K562 (cell line): ENCODE measurements at regions not wholly inside any gene's neighbourhood (a gene's known extent, or its start where the extent isn't known, plus 50 kb on each side); places are given as distances from the start of the nearest gene placed in this dataset.
A peak's percentile ranks its signal among the peaks of the same experiment; 100 is the strongest.

Experiments used
- CBX3 ChIP-seq, 2 experiments: IDR thresholded peaks; 1 replicate in 1 of 2; 2 replicates in 1 of 2; pipeline ENCODE4 v1.6.1; 2012; ENCODE audit warnings: inconsistent platforms in 2 of 2, low read length in 2 of 2, borderline replicate concordance in 1 of 2, control low read depth in 1 of 2
- CHD2 ChIP-seq: IDR thresholded peaks from 2 replicates; pipeline ENCODE4 v1.6.1; 2011; ENCODE audit warnings: low read depth, low read length
- CTBP1 ChIP-seq: fragments of 450-650 bp; IDR thresholded peaks from 2 replicates; pipeline ENCODE4 v1.6.1; 2016; ENCODE audit warnings: borderline replicate concordance
- E2F1 ChIP-seq: sonication (generic); formaldehyde crosslinking; IDR thresholded peaks from 2 replicates; pipeline ENCODE4 v1.8.1; 2023; ENCODE audit warnings: mild to moderate bottlenecking, missing genetic modification reagents, moderate library complexity
- HDAC1 ChIP-seq, 2 experiments: fragments of 450-650 bp; IDR thresholded peaks; 2 replicates each; pipeline ENCODE4 v1.6.1; 2016 to 2017; ENCODE audit warnings: inconsistent platforms in 1 of 2, mild to moderate bottlenecking in 1 of 2, moderate library complexity in 1 of 2
- KLF16 ChIP-seq: IDR thresholded peaks from 2 replicates; pipeline ENCODE4 v1.6.1; 2016; ENCODE audit warnings: antibody characterized with exemption
- NR3C1 ChIP-seq: sonication (generic); formaldehyde crosslinking; IDR thresholded peaks from 2 replicates; pipeline ENCODE4 v1.8.1; 2022; ENCODE audit warnings: missing genetic modification reagents
- RBBP5 ChIP-seq: fragments of 200-600 bp; sonication (generic); IDR thresholded peaks from 2 replicates; pipeline ENCODE4 v1.6.1; 2012; ENCODE audit warnings: borderline replicate concordance, mild to moderate bottlenecking, low read length, control low read depth, inconsistent platforms; ENCODE audit not compliant: insufficient read depth, poor library complexity, severe bottlenecking
- SNIP1 ChIP-seq: fragments of 450-650 bp; IDR thresholded peaks from 2 replicates; pipeline ENCODE4 v1.7.1; 2017; ENCODE audit warnings: low read depth, mild to moderate bottlenecking
- STAT5B ChIP-seq: fragments of 250-450 bp; sonication (Bioruptor Pico); IDR thresholded peaks from 2 replicates; pipeline ENCODE4 v1.8.0; 2021; ENCODE audit warnings: mild to moderate bottlenecking, inconsistent platforms
- TRIM24 ChIP-seq, 2 experiments: fragments of 450-650 bp; IDR thresholded peaks; 2 replicates each; pipeline ENCODE4 v1.6.1; 2016
- ZNF175 ChIP-seq: fragments of 200-800 bp; sonication (Bioruptor generic); IDR thresholded peaks from 2 replicates; pipeline ENCODE4 v1.6.1; 2016; ENCODE audit warnings: low read depth, mild to moderate bottlenecking, missing genetic modification characterization, missing compliant biosample characterization
- ZNF384 ChIP-seq: IDR thresholded peaks from 2 replicates; pipeline ENCODE4 v1.6.1; 2012; ENCODE audit warnings: low read depth, low read length, improper control_type of control experiment
- ZNF609 ChIP-seq: sonication (generic); formaldehyde crosslinking; IDR thresholded peaks from 2 replicates; pipeline ENCODE4 v1.8.1; 2023; ENCODE audit warnings: missing genetic modification reagents, mild to moderate bottlenecking, borderline replicate concordance
- ZNF780A ChIP-seq: fragments of 250-450 bp; sonication (Bioruptor Pico); IDR thresholded peaks from 2 replicates; pipeline ENCODE4 v1.5.0; 2021; ENCODE audit warnings: mild to moderate bottlenecking
- ZSCAN32 ChIP-seq: fragments of 450-650 bp; formaldehyde crosslinking; IDR thresholded peaks from 2 replicates; pipeline ENCODE4 v1.4.0; 2020; ENCODE audit warnings: mild to moderate bottlenecking, moderate library complexity
- TF ChIP-seq, protein P1 (sequence below), 3 experiments: IDR thresholded peaks in 2 of 3; conservative IDR thresholded peaks in 1 of 3; 2 replicates each; pipeline ENCODE4 v1.5.1; 2011 to 2012; ENCODE audit warnings: low read length in 3 of 3, mild to moderate bottlenecking in 3 of 3, control low read depth in 2 of 3, improper control_type of control experiment in 1 of 3, inconsistent platforms in 1 of 3, low read depth in 1 of 3, mixed read lengths in 1 of 3, moderate library complexity in 1 of 3; ENCODE audit not compliant: insufficient read depth in 2 of 3
- TF ChIP-seq, protein P2 (sequence below), 2 experiments: fragments of 150-350 bp in 1 of 2; IDR thresholded peaks; 2 replicates each; pipeline ENCODE4 v1.6.1; 2012 to 2016; ENCODE audit warnings: low read depth in 2 of 2, low read length in 2 of 2, mild to moderate bottlenecking in 1 of 2, moderate library complexity in 1 of 2

GRCh38 chr2:16746833-16747232, 81.2 kb upstream of the CYRIA start (continued):
- TF ChIP-seq, protein P1, sequence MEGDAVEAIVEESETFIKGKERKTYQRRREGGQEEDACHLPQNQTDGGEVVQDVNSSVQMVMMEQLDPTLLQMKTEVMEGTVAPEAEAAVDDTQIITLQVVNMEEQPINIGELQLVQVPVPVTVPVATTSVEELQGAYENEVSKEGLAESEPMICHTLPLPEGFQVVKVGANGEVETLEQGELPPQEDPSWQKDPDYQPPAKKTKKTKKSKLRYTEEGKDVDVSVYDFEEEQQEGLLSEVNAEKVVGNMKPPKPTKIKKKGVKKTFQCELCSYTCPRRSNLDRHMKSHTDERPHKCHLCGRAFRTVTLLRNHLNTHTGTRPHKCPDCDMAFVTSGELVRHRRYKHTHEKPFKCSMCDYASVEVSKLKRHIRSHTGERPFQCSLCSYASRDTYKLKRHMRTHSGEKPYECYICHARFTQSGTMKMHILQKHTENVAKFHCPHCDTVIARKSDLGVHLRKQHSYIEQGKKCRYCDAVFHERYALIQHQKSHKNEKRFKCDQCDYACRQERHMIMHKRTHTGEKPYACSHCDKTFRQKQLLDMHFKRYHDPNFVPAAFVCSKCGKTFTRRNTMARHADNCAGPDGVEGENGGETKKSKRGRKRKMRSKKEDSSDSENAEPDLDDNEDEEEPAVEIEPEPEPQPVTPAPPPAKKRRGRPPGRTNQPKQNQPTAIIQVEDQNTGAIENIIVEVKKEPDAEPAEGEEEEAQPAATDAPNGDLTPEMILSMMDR (IDR thresholded peaks at IDR 0.05 in 2 of 3, conservative IDR thresholded peaks at IDR 0.05 in 1 of 3; ENCODE audit: insufficient read depth in 2 of 3, low read depth in 1 of 3, low read length in 3 of 3) = no peak
- TF ChIP-seq ZNF780A (CRISPR knock-in tag) (no peak), KLF16 (peak; percentile 75; the same call in 1 of the 2 replicates), ZNF384 (no peak), CBX3 (IDR thresholded peaks at IDR 0.05; ENCODE audit: borderline replicate concordance in 1 of 2, low read length in 2 of 2) (no peak), E2F1 (CRISPR knock-in tag) (no peak), ZSCAN32 (CRISPR knock-in tag) (no peak), RBBP5 (no peak), CTBP1 (peak; percentile 42; the same call in 1 of the 2 replicates), ZNF175 (CRISPR knock-in tag) (no peak), ZNF609 (CRISPR knock-in tag) (no peak), STAT5B (CRISPR knock-in tag) (no peak), HDAC1 (IDR thresholded peaks at IDR 0.05) (0 out of 4 replicates have a peak, but pooled peaks of 1 of the 2 experiments have one; percentile 34), NR3C1 (no peak), TRIM24 (IDR thresholded peaks at IDR 0.05) (peak; percentile 32 to 55; a peak in 2 of 4 replicates), SNIP1 (no peak), CHD2 (no peak)
- TF ChIP-seq, protein P2, sequence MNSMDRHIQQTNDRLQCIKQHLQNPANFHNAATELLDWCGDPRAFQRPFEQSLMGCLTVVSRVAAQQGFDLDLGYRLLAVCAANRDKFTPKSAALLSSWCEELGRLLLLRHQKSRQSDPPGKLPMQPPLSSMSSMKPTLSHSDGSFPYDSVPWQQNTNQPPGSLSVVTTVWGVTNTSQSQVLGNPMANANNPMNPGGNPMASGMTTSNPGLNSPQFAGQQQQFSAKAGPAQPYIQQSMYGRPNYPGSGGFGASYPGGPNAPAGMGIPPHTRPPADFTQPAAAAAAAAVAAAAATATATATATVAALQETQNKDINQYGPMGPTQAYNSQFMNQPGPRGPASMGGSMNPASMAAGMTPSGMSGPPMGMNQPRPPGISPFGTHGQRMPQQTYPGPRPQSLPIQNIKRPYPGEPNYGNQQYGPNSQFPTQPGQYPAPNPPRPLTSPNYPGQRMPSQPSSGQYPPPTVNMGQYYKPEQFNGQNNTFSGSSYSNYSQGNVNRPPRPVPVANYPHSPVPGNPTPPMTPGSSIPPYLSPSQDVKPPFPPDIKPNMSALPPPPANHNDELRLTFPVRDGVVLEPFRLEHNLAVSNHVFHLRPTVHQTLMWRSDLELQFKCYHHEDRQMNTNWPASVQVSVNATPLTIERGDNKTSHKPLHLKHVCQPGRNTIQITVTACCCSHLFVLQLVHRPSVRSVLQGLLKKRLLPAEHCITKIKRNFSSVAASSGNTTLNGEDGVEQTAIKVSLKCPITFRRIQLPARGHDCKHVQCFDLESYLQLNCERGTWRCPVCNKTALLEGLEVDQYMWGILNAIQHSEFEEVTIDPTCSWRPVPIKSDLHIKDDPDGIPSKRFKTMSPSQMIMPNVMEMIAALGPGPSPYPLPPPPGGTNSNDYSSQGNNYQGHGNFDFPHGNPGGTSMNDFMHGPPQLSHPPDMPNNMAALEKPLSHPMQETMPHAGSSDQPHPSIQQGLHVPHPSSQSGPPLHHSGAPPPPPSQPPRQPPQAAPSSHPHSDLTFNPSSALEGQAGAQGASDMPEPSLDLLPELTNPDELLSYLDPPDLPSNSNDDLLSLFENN (IDR thresholded peaks at IDR 0.05; ENCODE audit: low read depth in 2 of 2, low read length in 2 of 2) = peak in 1 of 2 experiments; percentile 69; a peak in 2 of 4 replicates
